Kidney epithelial cell (primary cell): ENCODE measurements at regions not wholly inside any gene's neighbourhood (a gene's known extent, or its start where the extent isn't known, plus 50 kb on each side); places are given as distances from the start of the nearest gene placed in this dataset.

Experiments
- DNase-seq: peaks from one replicate; pipeline ENCODE4 v3.0.0-alpha.2; 2010; ENCODE audit warnings: low read depth
- H3K27me3 ChIP-seq: 2 replicates; pipeline ENCODE4 v1.6.0; 2011; ENCODE audit warnings: low read length; ENCODE audit not compliant: control insufficient read depth, insufficient read depth
- H3K36me3 ChIP-seq: 2 replicates; pipeline ENCODE4 v1.5.1; 2011; ENCODE audit warnings: low read length; ENCODE audit not compliant: control insufficient read depth, insufficient read depth
- H3K4me3 ChIP-seq: 2 replicates; pipeline ENCODE4 v1.5.1; 2011; ENCODE audit warnings: low read depth, mild to moderate bottlenecking, control low read depth, low read length
- CTCF ChIP-seq: IDR thresholded peaks from 2 replicates; pipeline ENCODE4 v1.5.1; 2011; ENCODE audit warnings: mild to moderate bottlenecking, moderate library complexity, low read length, control low read depth, inconsistent platforms; ENCODE audit not compliant: insufficient read depth, poor library complexity, severe bottlenecking

GRCh38 chr1:68378296-68379084 lies 71.3 kb downstream of the RPE65 start:
- Histone ChIP-seq H3K27me3 (no peaks in the 10 kb centered on the region), H3K36me3 (no peaks in the 10 kb centered on the region), H3K4me3 (no peak overlapping the region)
- no peak for DNase-seq
- no peak for TF ChIP-seq CTCF

GRCh38 chr1:68377098-68377497 lies 72.7 kb downstream of the RPE65 start:
- TF ChIP-seq CTCF, result no peak
- Histone ChIP-seq H3K36me3 (no peaks in the 10 kb centered on the region), H3K4me3 (no peak overlapping the region)

GRCh38 chr1:68376441-68376840 lies 73.3 kb downstream of the RPE65 start:
- Histone ChIP-seq H3K36me3 (no peaks in the 10 kb centered on the region), H3K4me3 (no peak overlapping the region), H3K27me3 (no peaks in the 10 kb centered on the region)
- TF ChIP-seq CTCF, result no peak
- no peak for DNase-seq

More at GRCh38 chr1:68377098-68377497, 72.7 kb downstream of the RPE65 start:
- H3K27me3 ChIP-seq, result no peaks in the 10 kb centered on the region
- DNase-seq, result no peak

GRCh38 chr1:68375919-68376318 lies 73.8 kb downstream of the RPE65 start:
- no peak for DNase-seq
- H3K4me3 ChIP-seq, result no peak overlapping the region
- no peak for TF ChIP-seq CTCF
- H3K36me3 ChIP-seq, result no peaks in the 10 kb centered on the region
- H3K27me3 ChIP-seq, result no peaks in the 10 kb centered on the region

GRCh38 chr1:68373173-68373572 lies 76.6 kb downstream of the RPE65 start:
- no peaks in the 10 kb centered on the region for H3K27me3 ChIP-seq
- no peak for DNase-seq
- no peak for TF ChIP-seq CTCF
- no peak overlapping the region for H3K4me3 ChIP-seq
- H3K36me3 ChIP-seq, result no peaks in the 10 kb centered on the region

GRCh38 chr1:68372487-68372886 lies 77.3 kb downstream of the RPE65 start:
- Histone ChIP-seq H3K4me3 (no peak overlapping the region), H3K27me3 (no peaks in the 10 kb centered on the region), H3K36me3 (no peaks in the 10 kb centered on the region)
- DNase-seq, result no peak
- no peak for TF ChIP-seq CTCF
